SK-N-DZ (cell line): ENCODE measurements at regions not wholly inside any gene's neighbourhood (a gene's known extent, or its start where the extent isn't known, plus 50 kb on each side); places are given as distances from the start of the nearest gene placed in this dataset.

Experiments used
- DNase-seq: peaks from one replicate; pipeline ENCODE4 v3.0.0-alpha.2; 2015; ENCODE audit warnings: low spot score

DNA sequence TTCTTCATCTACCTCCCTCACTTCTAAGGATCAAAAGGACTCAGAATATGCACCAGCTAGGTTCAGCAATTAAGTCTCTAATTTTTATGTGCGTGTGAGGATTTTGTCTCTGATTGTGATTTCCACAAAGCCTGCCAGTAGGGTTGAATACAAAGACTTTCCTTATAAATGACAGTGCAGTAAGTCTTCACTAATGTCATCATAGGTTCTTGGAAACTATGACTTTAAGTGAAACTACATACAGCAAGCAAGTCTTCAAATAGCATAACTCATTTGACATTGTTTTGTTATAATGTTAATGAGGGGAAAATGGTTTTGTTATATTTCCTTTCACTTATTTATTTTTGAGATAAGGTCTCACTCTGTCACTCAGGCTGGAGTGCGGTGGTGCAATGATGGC lies 526.3 kb upstream of the DCC start:
- DNase-seq, result no peak

DNA sequence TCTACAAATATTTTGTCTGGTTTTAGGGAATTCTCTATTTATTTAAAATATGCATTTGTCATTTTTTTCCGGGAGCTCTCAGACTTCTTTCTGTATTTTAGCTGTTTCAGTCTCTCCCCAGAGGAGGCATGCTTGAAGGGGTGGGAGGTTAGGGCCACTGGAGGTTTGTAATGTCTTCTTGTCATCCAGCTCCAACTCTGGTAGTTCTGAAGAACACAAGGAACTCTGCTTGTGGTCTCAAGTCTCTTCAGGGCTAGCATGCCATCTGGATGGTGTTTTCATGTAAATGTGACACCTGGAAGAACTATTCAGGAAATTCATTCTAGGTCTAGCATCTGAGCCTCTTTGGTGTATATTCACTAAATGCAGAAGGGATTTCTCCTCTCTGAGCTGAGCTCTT lies 518.4 kb upstream of the DCC start:
- DNase-seq, result no peak

GRCh38 chr18:51824746-51825145 lies 515.3 kb upstream of the DCC start:
- no peak for DNase-seq

DNA sequence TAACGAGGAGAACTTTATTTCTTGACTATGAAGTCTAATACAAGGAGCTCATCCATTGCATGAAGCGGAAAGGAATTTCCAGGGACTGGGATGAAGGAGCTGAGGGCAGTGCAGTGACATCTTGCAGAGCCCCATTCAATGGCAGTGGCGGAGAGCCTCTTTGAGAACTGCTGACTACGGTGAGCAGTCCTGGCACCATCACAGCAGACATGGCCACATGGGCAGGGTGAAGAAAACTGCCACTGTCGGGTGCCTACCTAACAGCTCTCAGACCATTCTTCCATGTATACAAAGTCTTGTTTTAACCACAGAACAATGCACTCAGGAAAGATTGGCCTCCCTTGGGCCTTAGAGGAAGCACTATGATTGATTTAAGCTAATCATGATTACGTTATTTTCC lies 506.1 kb upstream of the DCC start:
- DNase-seq, result no peak

GRCh38 chr18:51848702-51849101 lies 491.3 kb upstream of the DCC start:
- no peak for DNase-seq

- DNase-seq, result no peak
These were observed 487.3 kb upstream of the DCC start for GRCh38 chr18:51852681-51853080.

GRCh38 chr18:51857989-51858388 lies 482.0 kb upstream of the DCC start:
- no peak for DNase-seq

GRCh38 chr18:51861046-51861445 lies 479.0 kb upstream of the DCC start:
- no peak for DNase-seq

- DNase-seq, result no peak
These were observed 477.8 kb upstream of the DCC start for GRCh38 chr18:51862051-51862715.

DNA sequence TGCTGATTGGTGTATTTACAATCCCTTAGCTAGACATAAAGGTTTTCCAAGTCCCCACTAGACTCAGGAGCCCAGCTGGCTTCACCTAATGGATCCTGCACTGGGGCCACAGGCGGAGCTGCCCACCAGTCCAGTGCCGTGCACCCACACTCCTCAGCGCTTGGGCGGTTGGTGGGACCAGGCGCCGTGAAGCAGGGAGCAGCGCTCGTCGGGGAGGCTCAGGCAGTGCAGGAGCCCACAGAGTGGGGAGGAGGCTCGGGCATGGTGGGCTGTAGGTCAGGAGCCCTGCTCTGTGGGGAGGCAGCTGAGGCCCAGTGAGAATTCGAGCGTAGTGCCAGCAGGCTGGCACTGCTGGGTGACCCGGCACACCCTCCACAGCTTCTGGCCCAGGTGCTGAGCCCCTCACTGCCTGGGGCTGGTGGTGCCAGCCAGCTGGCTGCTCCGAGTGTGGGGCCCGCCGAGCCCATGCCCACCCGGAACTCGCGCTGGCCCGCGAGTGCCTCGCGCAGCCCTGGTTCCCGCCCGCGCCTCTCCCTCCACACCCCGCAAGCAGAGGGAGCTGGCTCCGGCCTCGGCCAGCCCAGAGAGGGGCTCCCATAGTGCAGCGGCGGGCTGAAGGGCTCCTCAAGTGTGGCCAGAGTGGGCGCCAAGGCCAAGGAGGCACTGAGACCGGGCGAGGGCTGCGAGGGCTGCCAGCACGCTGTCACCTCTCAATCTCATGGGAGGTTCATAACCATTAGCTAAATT lies 475.6 kb upstream of the DCC start:
- DNase-seq, result no peak

- no peak for DNase-seq
These were observed 474.5 kb upstream of the DCC start for GRCh38 chr18:51865538-51865937.

DNA sequence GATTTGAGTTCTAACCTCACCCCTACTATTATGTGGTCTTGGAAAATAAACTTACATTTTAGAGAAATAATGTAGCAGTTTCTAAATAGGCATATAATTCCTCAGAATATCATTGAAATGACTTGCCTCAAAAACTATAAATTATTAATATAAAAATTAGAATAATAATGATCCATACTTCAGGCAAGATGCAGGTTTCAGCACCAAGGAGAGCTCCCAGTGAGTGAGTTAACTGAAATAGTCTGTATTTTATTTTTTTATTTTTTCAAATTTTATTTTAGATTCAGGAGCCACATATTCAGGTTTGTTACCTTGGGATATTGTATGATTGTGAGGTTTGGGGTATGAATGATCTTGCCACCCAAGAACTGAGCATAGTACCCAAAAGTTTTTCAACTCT lies 472.2 kb upstream of the DCC start:
- DNase-seq, result no peak

- no peak for DNase-seq
These were observed 461.3 kb upstream of the DCC start for GRCh38 chr18:51878724-51879123.

- no peak for DNase-seq
These were observed 460.7 kb upstream of the DCC start for GRCh38 chr18:51879329-51879728.

DNA sequence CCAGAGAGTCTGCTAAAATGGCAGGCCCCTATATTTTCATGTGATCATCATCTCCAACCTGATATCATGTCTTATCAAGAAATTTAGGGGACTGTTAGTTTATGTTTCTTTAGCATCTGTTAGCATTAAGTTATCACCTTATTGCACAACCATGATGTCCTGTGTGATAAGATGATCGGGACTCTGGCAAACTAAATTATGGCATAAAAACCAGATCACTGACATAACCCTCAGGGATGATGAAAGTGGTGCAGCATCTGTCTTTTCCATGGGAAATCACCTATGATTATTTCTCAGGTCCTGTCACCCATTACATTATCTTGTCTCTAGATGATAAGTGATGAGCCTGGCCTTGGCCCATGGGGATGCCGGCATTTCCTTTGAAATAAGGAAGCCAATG lies 458.6 kb upstream of the DCC start:
- DNase-seq, result peak; percentile 12

- no peak for DNase-seq
These were observed 456.0 kb upstream of the DCC start for GRCh38 chr18:51884039-51884438.

- no peak for DNase-seq
These were observed 449.2 kb upstream of the DCC start for GRCh38 chr18:51890762-51891161.

- DNase-seq, result no peak
These were observed 448.1 kb upstream of the DCC start for GRCh38 chr18:51891876-51892275.

DNA sequence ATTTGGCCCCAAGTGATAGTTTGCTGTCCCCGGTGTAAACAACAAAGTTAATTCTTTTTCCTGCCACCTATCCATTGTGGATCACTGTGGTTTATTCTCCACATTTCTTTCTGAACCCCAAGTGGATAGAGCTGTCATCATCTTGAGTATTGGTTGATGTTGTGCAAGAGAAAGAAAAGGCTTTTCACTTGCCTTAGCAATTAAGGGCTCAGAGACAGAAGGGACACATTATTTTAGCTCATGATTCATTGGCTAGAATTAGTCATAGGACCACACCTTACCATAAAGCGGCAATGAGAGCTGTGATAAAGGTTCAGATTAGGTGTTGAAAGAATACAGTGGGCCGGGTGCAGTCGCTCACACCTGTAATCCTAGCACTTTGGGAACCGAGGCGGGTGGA lies 442.1 kb upstream of the DCC start:
- DNase-seq, result no peak

DNA sequence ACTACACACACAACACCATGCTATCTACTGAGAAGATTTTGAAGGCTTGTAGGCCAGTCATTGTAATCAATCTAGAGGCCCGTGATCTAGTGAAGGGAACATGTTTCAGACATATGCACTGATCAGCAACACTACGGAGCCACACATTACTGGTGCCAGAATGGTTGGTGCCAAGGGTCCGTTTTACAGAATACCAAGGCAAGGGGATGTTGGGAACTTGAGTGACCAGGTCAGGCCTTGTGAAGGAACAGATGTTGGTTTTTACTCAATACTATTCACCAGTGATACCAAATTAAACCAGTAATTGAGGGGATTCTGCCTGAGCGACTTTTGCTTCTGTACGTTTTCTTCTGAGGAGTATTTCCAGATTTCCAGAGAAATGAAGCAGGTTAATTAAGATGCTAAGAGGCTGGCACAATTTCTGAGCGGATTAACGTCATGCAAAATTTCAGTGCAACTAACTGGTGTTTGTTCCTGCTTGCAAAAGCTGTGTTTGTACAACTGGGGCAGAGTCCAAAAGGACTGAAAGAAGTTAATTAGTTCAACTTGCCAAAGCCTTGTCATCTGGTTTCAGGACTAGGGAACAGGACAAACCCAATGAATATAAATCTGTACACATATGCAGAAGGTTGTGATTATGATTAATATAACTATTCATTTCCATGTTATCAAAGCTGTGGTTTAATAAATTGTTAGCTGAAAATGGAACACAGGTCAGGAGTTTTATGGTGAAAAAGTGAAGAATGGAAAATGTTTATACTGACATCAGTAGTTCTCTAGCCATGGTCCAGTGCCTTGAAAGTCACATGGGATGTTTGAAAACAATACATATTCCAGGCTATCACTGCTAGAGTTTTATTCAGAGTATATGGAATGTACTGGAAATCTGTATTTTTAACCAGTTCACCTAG lies 432.1 kb upstream of the DCC start:
- DNase-seq, result no peak

- DNase-seq, result no peak
These were observed 431.4 kb upstream of the DCC start for GRCh38 chr18:51908598-51908944.

DNA sequence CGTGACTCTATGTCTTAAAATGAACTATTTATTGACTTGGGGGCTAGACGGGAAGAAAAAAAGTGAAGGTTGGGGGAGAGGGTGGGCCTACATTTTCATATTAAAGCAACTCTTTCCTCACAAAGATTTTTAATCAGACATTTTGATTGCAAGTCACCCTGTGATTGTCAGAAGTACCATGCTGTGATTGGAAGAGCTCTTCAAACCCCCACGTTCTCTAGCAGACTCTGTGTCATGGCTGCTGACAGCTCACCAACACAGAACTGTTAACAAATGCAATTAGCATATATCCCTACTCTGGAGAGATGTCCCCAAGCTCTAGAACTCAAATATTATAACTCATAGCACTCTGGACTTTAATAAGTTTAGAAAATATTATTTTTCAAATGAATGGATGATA lies 428.4 kb upstream of the DCC start:
- DNase-seq, result no peak

GRCh38 chr18:51912381-51912780 lies 427.6 kb upstream of the DCC start:
- DNase-seq, result no peak
